IPS DF 4.7 (cell line): ENCODE measurements at regions not wholly inside any gene's neighbourhood (a gene's known extent, or its start where the extent isn't known, plus 50 kb on each side); places are given as distances from the start of the nearest gene placed in this dataset.

Experiments
- DNase-seq: peaks from one replicate; pipeline ENCODE4 v3.0.0-alpha.2; 2013; ENCODE audit warnings: low spot score; ENCODE audit errors: extremely low read depth

GRCh38 chr4:156247470-156247869, 293.8 kb upstream of the CTSO start:
- DNase-seq = no peak

- no peak for DNase-seq
Observed at GRCh38 chr4:156243015-156243414, 289.3 kb upstream of the CTSO start.

- no peak for DNase-seq
Observed at GRCh38 chr4:156242390-156242789, 288.7 kb upstream of the CTSO start.

- DNase-seq = no peak
Observed at GRCh38 chr4:156241896-156242295, 288.2 kb upstream of the CTSO start.

- no peak for DNase-seq
Observed at GRCh38 chr4:156238171-156238570, 284.5 kb upstream of the CTSO start.

- no peak for DNase-seq
Observed at GRCh38 chr4:156237231-156237630, 283.6 kb upstream of the CTSO start.

GRCh38 chr4:156230176-156230575, 276.5 kb upstream of the CTSO start:
- no peak for DNase-seq

GRCh38 chr4:156228676-156229075, 275.0 kb upstream of the CTSO start:
- no peak for DNase-seq

GRCh38 chr4:156227321-156227720, 273.7 kb upstream of the CTSO start:
- DNase-seq = no peak

GRCh38 chr4:156223985-156224384, 270.3 kb upstream of the CTSO start:
- DNase-seq = no peak

GRCh38 chr4:156217236-156217635, 263.6 kb upstream of the CTSO start:
- DNase-seq = no peak

GRCh38 chr4:156201050-156201449, 247.4 kb upstream of the CTSO start:
- DNase-seq = no peak

GRCh38 chr4:156198511-156198910, 244.8 kb upstream of the CTSO start:
- no peak for DNase-seq

- no peak for DNase-seq
Observed at GRCh38 chr4:156197216-156197615, 243.6 kb upstream of the CTSO start.

- no peak for DNase-seq
Observed at GRCh38 chr4:156196722-156197121, 243.1 kb upstream of the CTSO start.

- no peak for DNase-seq
Observed at GRCh38 chr4:156195914-156196313, 242.2 kb upstream of the CTSO start.

GRCh38 chr4:156194896-156195295, 241.2 kb upstream of the CTSO start:
- no peak for DNase-seq

- DNase-seq = no peak
Observed at GRCh38 chr4:156193800-156194199, 240.1 kb upstream of the CTSO start.

GRCh38 chr4:156193106-156193505, 239.4 kb upstream of the CTSO start:
- no peak for DNase-seq

GRCh38 chr4:156192033-156192432, 238.4 kb upstream of the CTSO start:
- no peak for DNase-seq

- DNase-seq = no peak
Observed at GRCh38 chr4:156191044-156191781, 237.5 kb upstream of the CTSO start.

- DNase-seq = no peak
Observed at GRCh38 chr4:156190615-156191014, 236.9 kb upstream of the CTSO start.

- DNase-seq = no peak
Observed at GRCh38 chr4:156188596-156188995, 234.9 kb upstream of the CTSO start.

- no peak for DNase-seq
Observed at GRCh38 chr4:156186111-156186510, 232.4 kb upstream of the CTSO start.
